Fibroblast of lung (primary cell): ENCODE measurements at regions not wholly inside any gene's neighbourhood (a gene's known extent, or its start where the extent isn't known, plus 50 kb on each side); places are given as distances from the start of the nearest gene placed in this dataset.

Source experiments
- EZH2 ChIP-seq: IDR thresholded peaks from 2 replicates; pipeline ENCODE4 v1.5.1; 2012; ENCODE audit warnings: low read length, control low read depth, mild to moderate bottlenecking; ENCODE audit errors: missing control alignments
- TF ChIP-seq, protein P1 (sequence below), 2 donors: IDR thresholded peaks in 1 of 2; conservative IDR thresholded peaks in 1 of 2; 1 replicate in 1 of 2; 2 replicates in 1 of 2; pipeline ENCODE4 v1.5.1; 2011 to 2012; ENCODE audit warnings: low read length in 2 of 2, control low read depth in 1 of 2, inconsistent platforms in 1 of 2, low read depth in 1 of 2, mild to moderate bottlenecking in 1 of 2

- no peak for TF ChIP-seq EZH2
- TF ChIP-seq, protein P1, sequence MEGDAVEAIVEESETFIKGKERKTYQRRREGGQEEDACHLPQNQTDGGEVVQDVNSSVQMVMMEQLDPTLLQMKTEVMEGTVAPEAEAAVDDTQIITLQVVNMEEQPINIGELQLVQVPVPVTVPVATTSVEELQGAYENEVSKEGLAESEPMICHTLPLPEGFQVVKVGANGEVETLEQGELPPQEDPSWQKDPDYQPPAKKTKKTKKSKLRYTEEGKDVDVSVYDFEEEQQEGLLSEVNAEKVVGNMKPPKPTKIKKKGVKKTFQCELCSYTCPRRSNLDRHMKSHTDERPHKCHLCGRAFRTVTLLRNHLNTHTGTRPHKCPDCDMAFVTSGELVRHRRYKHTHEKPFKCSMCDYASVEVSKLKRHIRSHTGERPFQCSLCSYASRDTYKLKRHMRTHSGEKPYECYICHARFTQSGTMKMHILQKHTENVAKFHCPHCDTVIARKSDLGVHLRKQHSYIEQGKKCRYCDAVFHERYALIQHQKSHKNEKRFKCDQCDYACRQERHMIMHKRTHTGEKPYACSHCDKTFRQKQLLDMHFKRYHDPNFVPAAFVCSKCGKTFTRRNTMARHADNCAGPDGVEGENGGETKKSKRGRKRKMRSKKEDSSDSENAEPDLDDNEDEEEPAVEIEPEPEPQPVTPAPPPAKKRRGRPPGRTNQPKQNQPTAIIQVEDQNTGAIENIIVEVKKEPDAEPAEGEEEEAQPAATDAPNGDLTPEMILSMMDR (conservative IDR thresholded peaks at IDR 0.05 in 1 of 2, IDR thresholded peaks at IDR 0.05 in 1 of 2; ENCODE audit: low read depth in 1 of 2, low read length in 2 of 2), result no peak
Observed at GRCh38 chr11:127711748-127712147, 711.2 kb upstream of the KIRREL3 start.
